22Rv1 (cell line): ENCODE measurements at regions not wholly inside any gene's neighbourhood (a gene's known extent, or its start where the extent isn't known, plus 50 kb on each side); places are given as distances from the start of the nearest gene placed in this dataset.

ENCODE experiments used
- ZFX ChIP-seq: fragments of 450-650 bp; IDR thresholded peaks from 2 replicates; pipeline ENCODE4 v1.6.1; 2017; ENCODE audit warnings: antibody characterized with exemption, borderline replicate concordance
- TF ChIP-seq, protein P1 (sequence below): fragments of 450-650 bp; IDR thresholded peaks from 2 replicates; pipeline ENCODE4 v1.5.1; 2017; ENCODE audit warnings: mild to moderate bottlenecking

DNA sequence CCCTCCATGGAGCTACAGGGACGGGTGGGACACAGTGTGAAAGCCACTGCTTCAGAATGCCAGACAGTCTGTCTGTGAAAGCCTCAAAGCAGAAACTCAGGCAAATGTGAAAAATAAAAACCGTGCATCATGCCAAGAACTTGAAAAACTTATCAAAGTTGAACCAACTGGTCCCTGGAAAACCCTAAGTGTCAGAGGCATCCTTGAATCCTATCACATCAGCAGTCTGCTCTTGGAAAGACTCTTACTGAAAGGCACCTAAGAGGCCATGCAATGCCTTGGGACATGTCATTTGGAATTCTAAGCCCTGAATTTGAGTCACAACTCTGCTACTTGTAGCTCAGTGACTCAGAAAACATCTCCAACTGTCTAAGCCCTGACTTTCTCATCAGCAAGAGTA lies 62.4 kb upstream of the GRIN2B start:
- no peak for TF ChIP-seq ZFX
- TF ChIP-seq, protein P1, sequence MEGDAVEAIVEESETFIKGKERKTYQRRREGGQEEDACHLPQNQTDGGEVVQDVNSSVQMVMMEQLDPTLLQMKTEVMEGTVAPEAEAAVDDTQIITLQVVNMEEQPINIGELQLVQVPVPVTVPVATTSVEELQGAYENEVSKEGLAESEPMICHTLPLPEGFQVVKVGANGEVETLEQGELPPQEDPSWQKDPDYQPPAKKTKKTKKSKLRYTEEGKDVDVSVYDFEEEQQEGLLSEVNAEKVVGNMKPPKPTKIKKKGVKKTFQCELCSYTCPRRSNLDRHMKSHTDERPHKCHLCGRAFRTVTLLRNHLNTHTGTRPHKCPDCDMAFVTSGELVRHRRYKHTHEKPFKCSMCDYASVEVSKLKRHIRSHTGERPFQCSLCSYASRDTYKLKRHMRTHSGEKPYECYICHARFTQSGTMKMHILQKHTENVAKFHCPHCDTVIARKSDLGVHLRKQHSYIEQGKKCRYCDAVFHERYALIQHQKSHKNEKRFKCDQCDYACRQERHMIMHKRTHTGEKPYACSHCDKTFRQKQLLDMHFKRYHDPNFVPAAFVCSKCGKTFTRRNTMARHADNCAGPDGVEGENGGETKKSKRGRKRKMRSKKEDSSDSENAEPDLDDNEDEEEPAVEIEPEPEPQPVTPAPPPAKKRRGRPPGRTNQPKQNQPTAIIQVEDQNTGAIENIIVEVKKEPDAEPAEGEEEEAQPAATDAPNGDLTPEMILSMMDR = no peak
